Psoas muscle (tissue), 7 donors: ENCODE measurements at regions not wholly inside any gene's neighbourhood (a gene's known extent, or its start where the extent isn't known, plus 50 kb on each side); places are given as distances from the start of the nearest gene placed in this dataset.

Experiments
- ATAC-seq, 4 donors: fragments of 200-7000 bp; cut with Tn5 transposase; one replicate each; pipeline ENCODE4 v1.9.1; 2020; ENCODE audit warnings: moderate library complexity in 3 of 4, mild to moderate bottlenecking in 2 of 4
- DNase-seq, 2 donors: peaks; one replicate each; pipeline ENCODE4 v3.0.0-alpha.2; 2020
- H3K27ac ChIP-seq: fragments of 200-600 bp; one replicate; pipeline ENCODE4 v1.8.0; 2022
- H3K27me3 ChIP-seq, 3 donors: fragments of 200-600 bp in 1 of 3; one replicate each; pipeline versions ENCODE4 v1.6.1 to v1.8.0; 2013 to 2022; ENCODE audit warnings: low read length in 2 of 3, mild to moderate bottlenecking in 2 of 3, moderate library complexity in 1 of 3; ENCODE audit not compliant: insufficient read depth in 3 of 3
- H3K36me3 ChIP-seq, 2 donors: fragments of 200-600 bp in 1 of 2; one replicate each; pipeline versions ENCODE4 v1.6.1 to v1.8.0; 2013 to 2022; ENCODE audit warnings: low read depth in 1 of 2, mild to moderate bottlenecking in 1 of 2, moderate library complexity in 1 of 2; ENCODE audit not compliant: insufficient read depth in 1 of 2
- H3K4me1 ChIP-seq: fragments of 200-600 bp; one replicate; pipeline ENCODE4 v1.8.0; 2022
- H3K4me3 ChIP-seq: fragments of 200-600 bp; one replicate; pipeline ENCODE4 v1.8.0; 2022; ENCODE audit warnings: mild to moderate bottlenecking
- H3K9me3 ChIP-seq: fragments of 200-600 bp; one replicate; pipeline ENCODE4 v1.8.0; 2022
- WGBS, 3 donors: extraction: QIAGEN DNeasy Blood & Tissue Kit; methylation state at CpG; one replicate each; pipeline versions ENCODE4 v1.1.6 to v1.1.7; 2013; 5-methylcytosine and 5-hydroxymethylcytosine counted together
- intact Hi-C, 2 donors: fragments of 100-400 bp; cut with DNase I; formaldehyde crosslinking; loops; one replicate each; pipeline versions ENCODE4 v1.11.0 to v1.14.2; 2022
- TF ChIP-seq, protein P1 (sequence below): fragments of 200-600 bp; IDR thresholded peaks from one replicate; pipeline ENCODE4 v1.8.0; 2022; ENCODE audit warnings: antibody characterized with exemption
- donor health status: healthy with polysubstance abuse.
- donor health status: DM: no; HTN: no; CAD: no; lungs with moderate emphysema.
- donor health status: Bipolar disorder and iron deficiency.
- donor health status: healthy.
- donor health status: DM: yes; HTN: yes; CAD: no.
- donor health status: DM: no; HTN: no; CAD: no.
- donor health status: DM: yes; HTN: yes; CAD: no.

DNA sequence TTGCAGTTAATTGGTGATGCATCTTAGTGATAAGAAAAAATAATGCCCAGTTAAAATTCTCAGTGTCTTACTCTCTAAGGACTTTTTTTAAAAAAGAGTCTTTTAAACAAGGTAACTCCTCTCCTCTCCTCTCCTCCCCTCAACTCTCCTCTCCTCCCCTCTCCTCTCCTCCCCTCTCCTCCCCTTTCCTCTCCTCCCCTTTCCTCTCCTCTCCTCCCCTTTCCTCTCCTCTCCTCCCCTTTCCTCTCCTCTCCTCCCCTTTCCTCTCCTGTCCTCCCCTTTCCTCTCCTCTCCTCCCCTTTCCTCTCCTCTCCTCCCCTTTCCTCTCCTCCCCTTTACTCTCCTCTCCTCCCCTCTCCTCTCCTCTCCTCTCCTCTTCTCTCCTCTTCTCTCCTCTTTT is 675.9 kb upstream of the RBFOX1 start:
- no peaks in the 10 kb centered on the region for H3K27me3 ChIP-seq
- no peaks in the 10 kb centered on the region for H3K4me1 ChIP-seq
- no peak overlapping the region for H3K4me3 ChIP-seq
- DNase-seq (no peak), ATAC-seq (no peak)
- no peaks in the 10 kb centered on the region for H3K36me3 ChIP-seq
- no peak overlapping the region for H3K27ac ChIP-seq
- no peaks in the 10 kb centered on the region for H3K9me3 ChIP-seq
- TF ChIP-seq, protein P1, sequence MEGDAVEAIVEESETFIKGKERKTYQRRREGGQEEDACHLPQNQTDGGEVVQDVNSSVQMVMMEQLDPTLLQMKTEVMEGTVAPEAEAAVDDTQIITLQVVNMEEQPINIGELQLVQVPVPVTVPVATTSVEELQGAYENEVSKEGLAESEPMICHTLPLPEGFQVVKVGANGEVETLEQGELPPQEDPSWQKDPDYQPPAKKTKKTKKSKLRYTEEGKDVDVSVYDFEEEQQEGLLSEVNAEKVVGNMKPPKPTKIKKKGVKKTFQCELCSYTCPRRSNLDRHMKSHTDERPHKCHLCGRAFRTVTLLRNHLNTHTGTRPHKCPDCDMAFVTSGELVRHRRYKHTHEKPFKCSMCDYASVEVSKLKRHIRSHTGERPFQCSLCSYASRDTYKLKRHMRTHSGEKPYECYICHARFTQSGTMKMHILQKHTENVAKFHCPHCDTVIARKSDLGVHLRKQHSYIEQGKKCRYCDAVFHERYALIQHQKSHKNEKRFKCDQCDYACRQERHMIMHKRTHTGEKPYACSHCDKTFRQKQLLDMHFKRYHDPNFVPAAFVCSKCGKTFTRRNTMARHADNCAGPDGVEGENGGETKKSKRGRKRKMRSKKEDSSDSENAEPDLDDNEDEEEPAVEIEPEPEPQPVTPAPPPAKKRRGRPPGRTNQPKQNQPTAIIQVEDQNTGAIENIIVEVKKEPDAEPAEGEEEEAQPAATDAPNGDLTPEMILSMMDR = no peak
- intact Hi-C loops = no loop called here

DNA sequence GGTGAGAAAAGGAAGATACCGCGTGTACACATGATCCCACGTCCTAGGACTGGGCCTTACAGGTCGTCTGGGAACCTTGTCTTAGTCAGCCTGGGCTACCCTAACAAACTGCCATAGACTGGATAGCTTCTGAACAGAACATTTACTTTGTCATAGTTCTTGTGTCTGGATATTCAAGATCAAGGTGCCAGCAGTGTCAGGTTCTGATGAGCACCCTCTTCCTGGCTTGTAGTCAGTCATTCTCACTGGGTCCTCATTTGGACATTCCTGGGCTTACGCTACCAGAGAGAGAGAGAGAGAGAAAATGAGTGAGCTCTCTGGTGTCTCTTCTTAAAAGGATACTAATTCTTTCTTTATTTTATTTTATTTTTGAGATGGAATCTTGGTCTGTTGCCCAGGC is 685.8 kb upstream of the RBFOX1 start:
- Histone ChIP-seq H3K36me3 (no peaks in the 10 kb centered on the region), H3K27ac (no peak overlapping the region), H3K9me3 (no peaks in the 10 kb centered on the region), H3K27me3 (no peaks in the 10 kb centered on the region), H3K4me1 (no peaks in the 10 kb centered on the region), H3K4me3 (no peak overlapping the region)
- TF ChIP-seq, protein P1 = no peak
- 68 to 72% (median 69%) methylated on average over 5 of the region's 5 CpGs for WGBS, 3 donors
- DNase-seq = no peak
- intact Hi-C loops = loop anchor here in 1 of 2 donors (10.0 kb wide), 1 partner anchor 1402 kb away; no protein-coding TSS in a partner anchor
- no peak for ATAC-seq

- Histone ChIP-seq H3K27ac (no peak overlapping the region), H3K4me3 (no peak overlapping the region), H3K27me3 (no peaks in the 10 kb centered on the region), H3K36me3 (no peaks in the 10 kb centered on the region), H3K9me3 (no peaks in the 10 kb centered on the region), H3K4me1 (no peaks in the 10 kb centered on the region)
- 70 to 77% (median 70%) methylated on average over 25 of the region's 25 CpGs for WGBS, 3 donors
- no peak for DNase-seq
- no peak for ATAC-seq
- intact Hi-C loops = loop anchor here in 1 of 2 donors (10.0 kb wide), 1 partner anchor 1401 kb away; no protein-coding TSS in a partner anchor
- TF ChIP-seq, protein P1 = no peak
These were observed 686.7 kb upstream of the RBFOX1 start for GRCh38 chr16:6645768-6646568.

GRCh38 chr16:6644916-6645315 is 687.7 kb upstream of the RBFOX1 start:
- H3K27ac ChIP-seq = no peak overlapping the region
- no peaks in the 10 kb centered on the region for H3K4me1 ChIP-seq
- intact Hi-C loops = loop anchor here (5.0 to 10.0 kb wide), 2 partner anchors 1400 to 1408 kb away; no protein-coding TSS in a partner anchor
- no peaks in the 10 kb centered on the region for H3K27me3 ChIP-seq
- H3K9me3 ChIP-seq = no peaks in the 10 kb centered on the region
- TF ChIP-seq, protein P1 = no peak
- DNase-seq = no peak
- no peak overlapping the region for H3K4me3 ChIP-seq
- 48 to 59% (median 54%) methylated on average over 4 of the region's 4 CpGs for WGBS, 3 donors
- ATAC-seq = no peak
- no peaks in the 10 kb centered on the region for H3K36me3 ChIP-seq
